Breast epithelium (tissue), 3 donors: ENCODE measurements at regions not wholly inside any gene's neighbourhood (a gene's known extent, or its start where the extent isn't known, plus 50 kb on each side); places are given as distances from the start of the nearest gene placed in this dataset.

Source experiments
- POLR2A ChIP-seq: fragments of 450-650 bp; IDR thresholded peaks from one replicate; pipeline ENCODE4 v1.6.1; 2016; ENCODE audit warnings: antibody characterized with exemption, mild to moderate bottlenecking, moderate library complexity
- POLR2AphosphoS5 ChIP-seq, 3 donors: sonication (generic); formaldehyde crosslinking; IDR thresholded peaks; one replicate each; pipeline ENCODE4 v1.6.1; 2017; ENCODE audit warnings: antibody characterized with exemption in 3 of 3
- TF ChIP-seq, protein P1 (sequence below), 3 donors: fragments of 450-650 bp; IDR thresholded peaks; one replicate each; pipeline ENCODE4 v1.5.1; 2016 to 2017; ENCODE audit warnings: antibody characterized with exemption in 3 of 3, mild to moderate bottlenecking in 3 of 3, moderate library complexity in 3 of 3

- TF ChIP-seq, protein P1, sequence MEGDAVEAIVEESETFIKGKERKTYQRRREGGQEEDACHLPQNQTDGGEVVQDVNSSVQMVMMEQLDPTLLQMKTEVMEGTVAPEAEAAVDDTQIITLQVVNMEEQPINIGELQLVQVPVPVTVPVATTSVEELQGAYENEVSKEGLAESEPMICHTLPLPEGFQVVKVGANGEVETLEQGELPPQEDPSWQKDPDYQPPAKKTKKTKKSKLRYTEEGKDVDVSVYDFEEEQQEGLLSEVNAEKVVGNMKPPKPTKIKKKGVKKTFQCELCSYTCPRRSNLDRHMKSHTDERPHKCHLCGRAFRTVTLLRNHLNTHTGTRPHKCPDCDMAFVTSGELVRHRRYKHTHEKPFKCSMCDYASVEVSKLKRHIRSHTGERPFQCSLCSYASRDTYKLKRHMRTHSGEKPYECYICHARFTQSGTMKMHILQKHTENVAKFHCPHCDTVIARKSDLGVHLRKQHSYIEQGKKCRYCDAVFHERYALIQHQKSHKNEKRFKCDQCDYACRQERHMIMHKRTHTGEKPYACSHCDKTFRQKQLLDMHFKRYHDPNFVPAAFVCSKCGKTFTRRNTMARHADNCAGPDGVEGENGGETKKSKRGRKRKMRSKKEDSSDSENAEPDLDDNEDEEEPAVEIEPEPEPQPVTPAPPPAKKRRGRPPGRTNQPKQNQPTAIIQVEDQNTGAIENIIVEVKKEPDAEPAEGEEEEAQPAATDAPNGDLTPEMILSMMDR (IDR thresholded peaks at IDR 0.05): no peak
- TF ChIP-seq POLR2A (no peak), POLR2AphosphoS5 (IDR thresholded peaks at IDR 0.05) (no peak)
Observed at GRCh38 chr22:47396515-47396914, 634.1 kb downstream of the TBC1D22A start.
